Glomerular visceral epithelial cell (primary cell): ENCODE measurements at regions not wholly inside any gene's neighbourhood (a gene's known extent, or its start where the extent isn't known, plus 50 kb on each side); places are given as distances from the start of the nearest gene placed in this dataset.
A peak's percentile ranks its signal among the peaks of the same experiment; 100 is the strongest.

Experiments
- DNase-seq: peaks from one replicate; pipeline ENCODE4 v3.0.0-alpha.2; 2016; ENCODE audit errors: extremely low spot score

GRCh38 chr12:107891967-107892366 is 117.5 kb downstream of the ASCL4 start:
- DNase-seq: no peak

DNA sequence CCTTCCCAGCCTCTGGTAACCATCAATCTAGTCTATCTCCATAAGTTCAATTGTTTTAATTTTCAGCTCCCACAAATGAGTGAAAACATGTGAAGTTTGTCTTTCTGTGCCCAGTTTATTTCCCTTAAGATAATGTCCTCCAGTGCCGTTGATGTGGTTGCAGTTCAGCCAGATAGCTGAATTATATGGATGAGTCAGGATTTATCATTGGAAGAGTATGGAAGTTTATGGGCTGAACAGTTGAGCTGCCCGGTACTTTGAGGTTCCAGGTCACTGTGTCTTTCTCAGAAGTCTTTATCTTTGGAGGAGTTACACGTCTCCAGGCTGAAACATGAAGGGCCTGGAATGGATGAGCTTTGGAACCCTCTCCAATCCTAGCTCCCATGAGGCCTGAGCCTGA is 120.1 kb downstream of the ASCL4 start:
- no peak for DNase-seq

DNA sequence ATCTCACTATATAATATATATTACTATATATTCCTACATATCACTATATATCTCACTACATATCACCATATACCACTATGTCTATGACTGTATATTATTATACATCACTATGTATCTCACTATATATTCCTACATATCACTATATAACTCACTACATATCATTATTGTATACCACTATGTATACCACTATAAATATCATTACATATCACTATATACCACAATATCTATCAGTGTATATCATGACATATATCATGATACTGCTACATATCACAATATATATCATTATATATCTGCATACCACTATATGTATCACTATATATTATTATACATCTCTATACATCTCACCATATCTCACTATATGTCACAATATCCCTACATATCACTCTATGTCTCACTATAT is 121.5 kb downstream of the ASCL4 start:
- DNase-seq: no peak

GRCh38 chr12:107900588-107900987 is 126.1 kb downstream of the ASCL4 start:
- DNase-seq: no peak

- peak; percentile 23 for DNase-seq
These were observed 129.0 kb downstream of the ASCL4 start for GRCh38 chr12:107903341-107904061.

DNA sequence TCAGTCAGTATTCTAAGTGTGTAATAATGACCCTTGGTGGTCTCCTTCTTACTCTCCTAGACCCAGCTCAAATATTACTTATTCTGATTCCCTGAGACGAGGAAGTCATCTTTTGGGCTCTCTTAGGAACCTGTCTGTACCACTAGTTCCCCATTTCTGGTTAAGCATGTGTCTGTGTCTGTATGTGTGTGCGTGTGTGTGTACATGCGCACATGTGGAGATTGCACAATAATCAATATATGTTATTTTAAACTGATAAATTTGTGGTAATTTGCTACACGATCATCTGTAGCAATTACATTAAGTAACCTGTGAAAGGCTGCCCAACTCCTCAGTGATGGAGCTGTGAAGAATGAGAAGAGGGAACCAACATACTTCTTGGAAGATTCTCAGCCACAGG is 132.2 kb downstream of the ASCL4 start:
- no peak for DNase-seq

DNA sequence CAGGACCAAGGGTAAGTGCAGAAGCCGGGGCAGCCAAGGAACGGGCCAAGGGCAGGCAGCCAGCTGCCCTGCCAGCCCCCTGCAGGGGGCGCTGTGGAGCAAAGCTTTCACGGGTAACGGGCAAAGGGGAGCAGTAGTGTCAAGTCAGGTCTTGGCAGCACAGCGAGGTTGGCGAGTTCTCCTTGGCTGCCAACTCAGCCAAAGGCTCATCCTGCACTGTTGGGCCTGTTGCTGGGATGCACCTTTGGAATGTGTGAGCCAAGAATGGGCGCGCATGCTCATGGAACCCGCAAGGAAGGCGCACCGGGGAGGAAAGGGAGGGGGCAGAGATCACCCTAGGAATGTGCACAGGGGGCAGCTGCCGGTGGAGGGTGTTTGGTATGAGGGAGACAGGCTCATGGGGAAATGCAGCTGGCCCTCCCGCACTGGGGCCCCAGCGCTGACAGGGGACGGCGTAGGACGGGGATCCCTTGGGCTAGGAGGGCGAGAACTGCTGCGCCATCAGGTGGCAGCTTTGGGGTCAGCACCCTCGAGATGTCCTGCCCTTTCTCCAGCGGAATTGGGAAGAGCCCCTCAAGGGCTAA is 138.0 kb downstream of the ASCL4 start:
- peak; percentile 38 for DNase-seq

DNA sequence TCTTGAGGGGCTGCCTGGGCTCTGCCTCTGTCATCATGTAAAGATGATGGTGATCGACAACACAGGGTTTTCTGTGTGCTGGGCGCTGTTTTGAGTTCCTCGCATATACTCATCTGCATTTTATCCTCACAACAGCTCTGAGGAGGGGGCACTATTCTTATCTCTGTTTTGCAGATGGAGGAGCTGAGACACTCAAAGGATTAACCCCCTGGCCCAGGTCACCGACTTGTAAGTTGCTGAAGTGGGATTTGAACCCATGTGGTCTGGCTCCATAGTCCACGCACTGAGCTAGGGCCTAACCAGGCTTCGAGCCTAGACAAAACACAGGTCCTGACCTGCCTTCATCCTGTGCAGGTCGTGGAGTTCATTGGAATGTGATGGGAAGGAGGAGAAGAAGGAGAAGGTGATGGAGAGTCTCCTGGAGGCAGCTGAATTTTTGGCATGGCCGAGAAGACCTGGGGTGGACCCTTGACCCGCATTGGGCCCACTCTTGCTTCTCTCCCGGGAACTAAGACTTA is 140.0 kb downstream of the ASCL4 start:
- no peak for DNase-seq

GRCh38 chr12:107917912-107918800 is 143.7 kb downstream of the ASCL4 start:
- peak; percentile 41 for DNase-seq

- DNase-seq: no peak
These were observed 146.6 kb downstream of the ASCL4 start for GRCh38 chr12:107921062-107921461.

DNA sequence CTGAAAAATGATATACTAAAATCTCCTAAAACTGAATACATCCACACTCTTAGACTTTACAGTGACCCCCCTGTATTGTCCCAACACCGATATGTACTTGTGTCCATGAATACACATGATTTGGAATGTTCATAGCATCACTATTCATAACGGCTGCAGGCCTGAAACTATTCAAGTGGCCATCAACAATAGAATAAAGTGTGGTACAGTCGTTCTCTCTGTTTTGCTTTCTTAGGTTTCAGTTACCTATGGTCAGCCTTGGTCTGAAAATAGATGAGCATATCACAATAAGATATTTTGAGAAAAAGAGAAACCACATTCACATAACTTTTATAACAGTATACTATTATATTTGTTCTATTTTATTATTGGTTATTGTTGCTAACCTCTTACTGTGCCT is 150.6 kb downstream of the ASCL4 start:
- DNase-seq: no peak

GRCh38 chr12:107929436-107929835 is 154.9 kb downstream of the ASCL4 start:
- no peak for DNase-seq

GRCh38 chr12:107931761-107932160 is 157.3 kb downstream of the ASCL4 start:
- DNase-seq: no peak

DNA sequence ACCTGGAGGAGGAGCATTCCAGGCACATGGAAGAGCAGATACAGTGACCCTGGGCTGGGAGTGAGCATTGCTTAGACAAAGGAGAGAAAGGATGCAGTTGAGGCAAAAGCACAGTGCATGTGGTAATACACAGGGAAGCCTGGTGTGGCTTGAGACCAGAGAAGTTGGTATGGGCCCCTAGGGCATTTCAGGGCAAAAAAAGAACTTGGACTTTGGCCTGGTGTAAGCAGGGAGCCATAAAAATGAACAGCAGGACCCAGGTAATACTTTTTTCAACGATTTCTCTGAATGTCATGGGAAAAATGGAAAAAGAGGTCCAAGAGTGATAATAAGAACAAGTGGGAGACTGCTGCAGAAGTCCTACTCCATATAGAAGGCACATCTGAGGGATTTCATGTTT is 163.9 kb downstream of the ASCL4 start:
- no peak for DNase-seq

GRCh38 chr12:107948391-107948945 is 174.0 kb downstream of the ASCL4 start:
- no peak for DNase-seq

DNA sequence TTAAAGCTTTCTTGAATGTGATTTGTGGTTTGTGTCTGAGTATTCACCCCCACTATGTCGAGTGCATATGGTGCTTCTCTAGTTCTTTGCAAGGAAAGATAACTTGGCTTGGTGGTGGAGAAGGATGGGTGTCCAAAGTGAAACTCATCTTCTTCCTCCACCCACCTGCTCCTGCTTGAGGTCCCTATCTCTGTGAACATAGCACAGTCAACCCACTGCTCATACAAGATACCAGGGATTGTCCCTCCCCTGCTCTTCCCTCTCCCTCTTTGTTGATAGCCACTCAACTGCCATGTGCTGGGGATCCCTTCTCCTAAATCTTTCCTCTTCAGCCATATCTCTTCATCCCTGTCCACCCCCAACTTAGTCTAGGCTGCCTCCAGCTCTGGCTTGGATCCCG is 176.5 kb downstream of the ASCL4 start:
- no peak for DNase-seq

GRCh38 chr12:107955966-107956643 is 173.0 kb upstream of the WSCD2 start:
- DNase-seq: no peak

GRCh38 chr12:107957459-107957858 is 171.6 kb upstream of the WSCD2 start:
- DNase-seq: no peak

- no peak for DNase-seq
These were observed 165.5 kb upstream of the WSCD2 start for GRCh38 chr12:107963635-107964034.

DNA sequence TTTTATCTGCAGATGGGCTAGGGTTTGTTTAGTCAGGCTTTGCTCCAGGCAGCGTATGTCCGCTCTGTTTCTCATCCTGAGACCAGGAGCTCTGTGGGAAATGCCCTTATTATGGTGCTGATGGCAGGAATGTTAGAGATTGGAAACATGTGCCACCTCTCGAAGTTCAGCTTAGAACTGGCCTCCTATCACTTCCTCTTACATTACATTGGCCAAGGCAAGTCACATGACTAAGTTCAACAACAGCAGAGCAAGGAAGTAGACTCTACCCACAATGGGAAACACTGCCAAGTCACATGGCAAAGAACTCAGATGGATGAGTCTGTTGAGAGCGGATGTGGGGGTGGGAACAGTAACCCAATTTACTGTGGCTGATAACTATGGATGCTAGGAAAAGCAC is 161.9 kb upstream of the WSCD2 start:
- no peak for DNase-seq

DNA sequence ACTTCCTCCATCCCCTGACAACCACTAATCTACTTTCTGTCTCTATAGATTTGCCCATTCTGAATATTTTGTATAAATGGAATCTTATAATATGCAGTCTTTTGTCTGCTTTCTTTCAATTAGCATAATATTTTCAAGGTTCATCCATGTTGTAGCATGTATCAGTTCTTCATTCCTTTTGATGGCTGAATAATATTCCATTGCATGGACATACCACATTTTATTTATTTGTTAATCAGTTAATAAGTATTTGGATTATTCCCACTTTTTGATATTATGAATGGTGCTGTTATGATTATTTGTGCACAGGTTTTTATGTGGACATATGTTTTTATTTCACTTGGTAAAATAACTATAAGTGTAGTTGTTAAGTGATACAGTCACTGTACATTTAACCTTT is 155.1 kb upstream of the WSCD2 start:
- no peak for DNase-seq

- no peak for DNase-seq
These were observed 152.8 kb upstream of the WSCD2 start for GRCh38 chr12:107976331-107976730.
